Neural cell (in vitro differentiated cells): ENCODE measurements at regions not wholly inside any gene's neighbourhood (a gene's known extent, or its start where the extent isn't known, plus 50 kb on each side); places are given as distances from the start of the nearest gene placed in this dataset.

Source experiments
- EP300 ChIP-seq: fragments of 450-650 bp; conservative IDR thresholded peaks from 2 replicates; pipeline ENCODE4 v1.6.1; 2014; ENCODE audit warnings: antibody characterized with exemption, mild to moderate bottlenecking, moderate library complexity; ENCODE audit not compliant: poor library complexity, severe bottlenecking
- POLR2AphosphoS5 ChIP-seq: IDR thresholded peaks from 2 replicates; pipeline ENCODE4 v1.6.1; 2012
- RAD21 ChIP-seq: fragments of 450-650 bp; conservative IDR thresholded peaks from 2 replicates; pipeline ENCODE4 v1.6.1; 2014; ENCODE audit warnings: antibody characterized with exemption, mild to moderate bottlenecking, moderate library complexity
- TF ChIP-seq, protein P1 (sequence below): fragments of 450-650 bp; IDR thresholded peaks from 2 replicates; pipeline ENCODE4 v1.5.1; 2014; ENCODE audit warnings: antibody characterized with exemption, mild to moderate bottlenecking, moderate library complexity; ENCODE audit not compliant: poor library complexity, severe bottlenecking

DNA sequence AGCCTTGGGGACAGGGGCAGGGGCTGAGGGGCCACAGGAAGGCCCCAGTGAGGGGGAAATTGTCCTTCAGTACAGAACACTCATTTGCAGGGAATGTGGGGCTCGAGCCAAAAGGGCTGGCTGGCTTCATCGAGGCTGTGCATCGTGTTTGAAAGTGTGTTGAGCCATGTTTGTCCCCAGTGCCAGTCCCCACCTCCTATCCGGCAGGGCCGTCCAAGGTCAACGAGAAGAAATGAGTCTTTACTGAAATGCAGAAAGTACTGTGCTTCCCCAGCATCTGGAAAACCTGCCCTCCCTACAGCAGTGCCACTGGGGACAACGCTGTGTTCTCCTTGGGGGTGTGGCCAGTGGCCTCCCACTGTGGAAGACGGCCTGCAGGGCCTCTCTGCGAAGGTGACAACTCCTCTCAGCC is 214.1 kb downstream of the KLF6 start:
- TF ChIP-seq, protein P1, sequence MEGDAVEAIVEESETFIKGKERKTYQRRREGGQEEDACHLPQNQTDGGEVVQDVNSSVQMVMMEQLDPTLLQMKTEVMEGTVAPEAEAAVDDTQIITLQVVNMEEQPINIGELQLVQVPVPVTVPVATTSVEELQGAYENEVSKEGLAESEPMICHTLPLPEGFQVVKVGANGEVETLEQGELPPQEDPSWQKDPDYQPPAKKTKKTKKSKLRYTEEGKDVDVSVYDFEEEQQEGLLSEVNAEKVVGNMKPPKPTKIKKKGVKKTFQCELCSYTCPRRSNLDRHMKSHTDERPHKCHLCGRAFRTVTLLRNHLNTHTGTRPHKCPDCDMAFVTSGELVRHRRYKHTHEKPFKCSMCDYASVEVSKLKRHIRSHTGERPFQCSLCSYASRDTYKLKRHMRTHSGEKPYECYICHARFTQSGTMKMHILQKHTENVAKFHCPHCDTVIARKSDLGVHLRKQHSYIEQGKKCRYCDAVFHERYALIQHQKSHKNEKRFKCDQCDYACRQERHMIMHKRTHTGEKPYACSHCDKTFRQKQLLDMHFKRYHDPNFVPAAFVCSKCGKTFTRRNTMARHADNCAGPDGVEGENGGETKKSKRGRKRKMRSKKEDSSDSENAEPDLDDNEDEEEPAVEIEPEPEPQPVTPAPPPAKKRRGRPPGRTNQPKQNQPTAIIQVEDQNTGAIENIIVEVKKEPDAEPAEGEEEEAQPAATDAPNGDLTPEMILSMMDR, result no peak
- TF ChIP-seq RAD21, result no peak
- TF ChIP-seq POLR2AphosphoS5, result no peak
- TF ChIP-seq EP300, result no peak
